ENCODE measurements at regions not wholly inside any gene's neighbourhood (a gene's known extent, or its start where the extent isn't known, plus 50 kb on each side); places are given as distances from the start of the nearest gene placed in this dataset.
A peak's percentile ranks its signal among the peaks of the same experiment; 100 is the strongest.

GRCh38 chr10:109770663-109771062 is 152.6 kb downstream of the XPNPEP1 start:
- no peak overlapping the region for H3K4me3 Mint-ChIP-seq

GRCh38 chr10:109769966-109770365 is 153.3 kb downstream of the XPNPEP1 start:
- Histone ChIP-seq H3K27me3 (ENCODE audit: insufficient read depth) (no peaks in the 10 kb centered on the region), H3K4me1 (ENCODE audit: insufficient read depth) (no peaks in the 10 kb centered on the region), H3K79me2 (replicated peaks; ENCODE audit: insufficient read depth) (no peaks in the 10 kb centered on the region), H3K27ac (ENCODE audit: low read depth) (no peak overlapping the region), H4K20me1 (replicated peaks; ENCODE audit: insufficient read depth) (no peaks in the 10 kb centered on the region), H3F3A (replicated peaks; ENCODE audit: low read depth) (no peaks in the 10 kb centered on the region), H3K4me2 (no peak overlapping the region), H3K9me2 (ENCODE audit: insufficient read depth) (no peaks in the 10 kb centered on the region), H3K36me3 (ENCODE audit: insufficient read depth) (no peaks in the 10 kb centered on the region), H2AFZ (peak overlapping the region; percentile 28; the same call in 1 of the 2 replicates), H3K4me3 (no peak overlapping the region)
- DNase-seq (ENCODE audit: low spot score) (no peak), ATAC-seq (no peak)
- no peaks in the 10 kb centered on the region for H3K36me3 Mint-ChIP-seq (ENCODE audit: low read depth)
- no peaks in the 10 kb centered on the region for H3K4me1 Mint-ChIP-seq
- H3K27me3 Mint-ChIP-seq (ENCODE audit: insufficient read depth, low read depth, poor library complexity) = no peaks in the 10 kb centered on the region
- H3K9me3 Mint-ChIP-seq = no peaks in the 10 kb centered on the region
- H3K4me3 Mint-ChIP-seq = no peak overlapping the region
- H3K27ac Mint-ChIP-seq = no peak overlapping the region
- TF ChIP-seq ZNF462 (CRISPR knock-in tag; IDR thresholded peaks at IDR 0.05) (no peak), REST (IDR thresholded peaks at IDR 0.05; ENCODE audit: unreplicated experiment) (no peak), NANOG (IDR thresholded peaks at IDR 0.05; ENCODE audit: borderline replicate concordance) (no peak), CTCF (conservative IDR thresholded peaks at IDR 0.05; ENCODE audit: low read depth in 2 of 2) (no peak), STAT1 (IDR thresholded peaks at IDR 0.05; ENCODE audit: unreplicated experiment) (no peak), CREB1 (CRISPR knock-in tag; IDR thresholded peaks at IDR 0.05; ENCODE audit: low read depth) (no peak), ZNF331 (CRISPR knock-in tag; IDR thresholded peaks at IDR 0.05; ENCODE audit: low read depth) (no peak)

More at GRCh38 chr10:109770663-109771062, 152.6 kb downstream of the XPNPEP1 start:
- Histone ChIP-seq H3K9me2 (ENCODE audit: insufficient read depth) (no peaks in the 10 kb centered on the region), H3F3A (replicated peaks; ENCODE audit: low read depth) (no peaks in the 10 kb centered on the region), H2AFZ (peak overlapping the region; percentile 28; the same call in 1 of the 2 replicates), H3K27ac (ENCODE audit: low read depth) (no peak overlapping the region), H3K27me3 (ENCODE audit: insufficient read depth) (no peaks in the 10 kb centered on the region), H3K79me2 (replicated peaks; ENCODE audit: insufficient read depth) (no peaks in the 10 kb centered on the region), H3K36me3 (ENCODE audit: insufficient read depth) (no peaks in the 10 kb centered on the region), H3K4me2 (no peak overlapping the region), H4K20me1 (replicated peaks; ENCODE audit: insufficient read depth) (no peaks in the 10 kb centered on the region), H3K4me1 (ENCODE audit: insufficient read depth) (no peaks in the 10 kb centered on the region), H3K4me3 (no peak overlapping the region)
- Mint-ChIP-seq H3K36me3 (ENCODE audit: low read depth) (no peaks in the 10 kb centered on the region), H3K4me1 (no peaks in the 10 kb centered on the region), H3K27me3 (ENCODE audit: insufficient read depth, low read depth, poor library complexity) (no peaks in the 10 kb centered on the region), H3K9me3 (no peaks in the 10 kb centered on the region), H3K27ac (no peak overlapping the region)
- no peak for ATAC-seq
- TF ChIP-seq ETS1 (IDR thresholded peaks at IDR 0.05) = no peak
- no peak for DNase-seq (ENCODE audit: low spot score)

All from GM23338 (cell line).